ENCODE measurements at regions not wholly inside any gene's neighbourhood (a gene's known extent, or its start where the extent isn't known, plus 50 kb on each side); places are given as distances from the start of the nearest gene placed in this dataset.
A peak's percentile ranks its signal among the peaks of the same experiment; 100 is the strongest.

- no peak for TF ChIP-seq MGA (IDR thresholded peaks at IDR 0.05)
- TF ChIP-seq ZNF263 (CRISPR knock-in tag; IDR thresholded peaks at IDR 0.05; ENCODE audit: borderline replicate concordance), result no peak
- no peak for TF ChIP-seq RCOR1 (IDR thresholded peaks at IDR 0.05; ENCODE audit: borderline replicate concordance in 1 of 2, low read depth in 2 of 2, low read length in 2 of 2)
- TF ChIP-seq MECOM (CRISPR knock-in tag; IDR thresholded peaks at IDR 0.05), result no peak
- no peak for TF ChIP-seq HOXB6 (CRISPR knock-in tag; IDR thresholded peaks at IDR 0.05; ENCODE audit: borderline replicate concordance)
- no peak for TF ChIP-seq CBX2 (IDR thresholded peaks at IDR 0.05; ENCODE audit: insufficient read depth, low read length, poor library complexity, severe bottlenecking)
- no peak for TF ChIP-seq MTA3 (IDR thresholded peaks at IDR 0.05; ENCODE audit: borderline replicate concordance)
- no peak for TF ChIP-seq ZNF217 (CRISPR knock-in tag; IDR thresholded peaks at IDR 0.05)
- no peak for TF ChIP-seq BMI1 (IDR thresholded peaks at IDR 0.05; ENCODE audit: low read length)
- TF ChIP-seq ZNF589 (CRISPR knock-in tag; IDR thresholded peaks at IDR 0.05; ENCODE audit: low read depth), result 0 out of 2 replicates have a peak, but pooled peaks have one; percentile 31
- TF ChIP-seq NEUROD1 (IDR thresholded peaks at IDR 0.05; ENCODE audit: borderline replicate concordance, low read depth, low read length, partially characterized antibody), result no peak
- no peak for TF ChIP-seq GTF2B (IDR thresholded peaks at IDR 0.05; ENCODE audit: extremely low read depth, insufficient read length)
- TF ChIP-seq SUPT5H (IDR thresholded peaks at IDR 0.05), result no peak
- TF ChIP-seq GABPA (tag; conservative IDR thresholded peaks at IDR 0.05; ENCODE audit: low read depth), result 0 out of 2 replicates have a peak, but pooled peaks have one; percentile 35
- TF ChIP-seq ZNF134 (CRISPR knock-in tag; conservative IDR thresholded peaks at IDR 0.05), result no peak
Observed at GRCh38 chr15:66901336-66902100, 163.9 kb upstream of the SMAD3 start (continued).
